Stomach (tissue), 4 donors: ENCODE measurements at regions not wholly inside any gene's neighbourhood (a gene's known extent, or its start where the extent isn't known, plus 50 kb on each side); places are given as distances from the start of the nearest gene placed in this dataset.

Experiments used
- CTCF ChIP-seq, 7 experiments: fragments of 450-650 bp in 4 of 7; fragments of 200-600 bp in 3 of 7; sonication (generic) in 3 of 7; IDR thresholded peaks; one replicate each; pipeline ENCODE4 v1.5.1; 2016 to 2019; ENCODE audit warnings: antibody characterized with exemption in 7 of 7, control low read depth in 2 of 7, mild to moderate bottlenecking in 1 of 7
- EP300 ChIP-seq: sonication (generic); formaldehyde crosslinking; IDR thresholded peaks from one replicate; pipeline ENCODE4 v1.6.1; 2017; ENCODE audit warnings: antibody characterized with exemption
- POLR2A ChIP-seq, 4 donors: fragments of 450-650 bp; IDR thresholded peaks; one replicate each; pipeline ENCODE4 v1.6.1; 2016; ENCODE audit warnings: antibody characterized with exemption in 4 of 4, control low read depth in 2 of 4, mild to moderate bottlenecking in 1 of 4, moderate library complexity in 1 of 4

- no peak for TF ChIP-seq POLR2A (IDR thresholded peaks at IDR 0.05)
- no peak for TF ChIP-seq CTCF (IDR thresholded peaks at IDR 0.05)
- TF ChIP-seq EP300: no peak
These were observed 183.2 kb upstream of the SFSWAP start for GRCh38 chr12:131527736-131528135.
